HG02610 (cell line): ENCODE measurements at regions not wholly inside any gene's neighbourhood (a gene's known extent, or its start where the extent isn't known, plus 50 kb on each side); places are given as distances from the start of the nearest gene placed in this dataset.
A peak's percentile ranks its signal among the peaks of the same experiment; 100 is the strongest.
"Not testable (repeated sequence)": the region's sequence is repeated elsewhere in the genome, so short reads cannot be mapped to it uniquely, and the experiment has no call there.

Experiments used
- ATAC-seq: cut with Tn5 transposase; IDR thresholded peaks from one replicate; pipeline ENCODE4 v1.9.1; 2021; ENCODE audit warnings: mild to moderate bottlenecking, moderate library complexity; ENCODE audit not compliant: unreplicated experiment

- ATAC-seq = no peak
These were observed 76.9 kb upstream of the SFSWAP start for GRCh38 chr12:131634037-131634436.

GRCh38 chr12:131635012-131635411 lies 75.9 kb upstream of the SFSWAP start:
- ATAC-seq = not testable (repeated sequence)

- no peak for ATAC-seq
These were observed 75.3 kb upstream of the SFSWAP start for GRCh38 chr12:131635491-131636122.

- ATAC-seq = no peak
These were observed 74.6 kb upstream of the SFSWAP start for GRCh38 chr12:131636266-131636665.

GRCh38 chr12:131636940-131637750 lies 73.7 kb upstream of the SFSWAP start:
- no peak for ATAC-seq

GRCh38 chr12:131637986-131638385 lies 72.9 kb upstream of the SFSWAP start:
- no peak for ATAC-seq

- ATAC-seq = no peak
These were observed 71.5 kb upstream of the SFSWAP start for GRCh38 chr12:131639270-131639940.

- no peak for ATAC-seq
These were observed 70.4 kb upstream of the SFSWAP start for GRCh38 chr12:131640525-131640924.

- ATAC-seq = no peak
These were observed 69.6 kb upstream of the SFSWAP start for GRCh38 chr12:131641315-131641714.

- ATAC-seq = peak; percentile 38
These were observed 68.8 kb upstream of the SFSWAP start for GRCh38 chr12:131642101-131642540.

GRCh38 chr12:131642771-131643170 lies 68.1 kb upstream of the SFSWAP start:
- no peak for ATAC-seq

- ATAC-seq = no peak
These were observed 67.0 kb upstream of the SFSWAP start for GRCh38 chr12:131643631-131644452.

GRCh38 chr12:131644481-131644880 lies 66.4 kb upstream of the SFSWAP start:
- no peak for ATAC-seq

- ATAC-seq = not testable (repeated sequence)
These were observed 66.0 kb upstream of the SFSWAP start for GRCh38 chr12:131644917-131645316.

- not testable (repeated sequence) for ATAC-seq
These were observed 65.3 kb upstream of the SFSWAP start for GRCh38 chr12:131645557-131645956.

GRCh38 chr12:131646444-131646843 lies 64.4 kb upstream of the SFSWAP start:
- ATAC-seq = not testable (repeated sequence)

GRCh38 chr12:131647667-131648066 lies 63.2 kb upstream of the SFSWAP start:
- no peak for ATAC-seq

GRCh38 chr12:131655469-131656174 lies 55.3 kb upstream of the SFSWAP start:
- ATAC-seq = not testable (repeated sequence)

GRCh38 chr12:131656796-131657195 lies 54.1 kb upstream of the SFSWAP start:
- not testable (repeated sequence) for ATAC-seq

GRCh38 chr12:131658605-131659004 lies 52.3 kb upstream of the SFSWAP start:
- ATAC-seq = not testable (repeated sequence)
